ENCODE measurements at regions not wholly inside any gene's neighbourhood (a gene's known extent, or its start where the extent isn't known, plus 50 kb on each side); places are given as distances from the start of the nearest gene placed in this dataset.

GRCh38 chr1:114274621-114275317 lies 121.1 kb upstream of the SYT6 start:
- TF ChIP-seq, protein P1, sequence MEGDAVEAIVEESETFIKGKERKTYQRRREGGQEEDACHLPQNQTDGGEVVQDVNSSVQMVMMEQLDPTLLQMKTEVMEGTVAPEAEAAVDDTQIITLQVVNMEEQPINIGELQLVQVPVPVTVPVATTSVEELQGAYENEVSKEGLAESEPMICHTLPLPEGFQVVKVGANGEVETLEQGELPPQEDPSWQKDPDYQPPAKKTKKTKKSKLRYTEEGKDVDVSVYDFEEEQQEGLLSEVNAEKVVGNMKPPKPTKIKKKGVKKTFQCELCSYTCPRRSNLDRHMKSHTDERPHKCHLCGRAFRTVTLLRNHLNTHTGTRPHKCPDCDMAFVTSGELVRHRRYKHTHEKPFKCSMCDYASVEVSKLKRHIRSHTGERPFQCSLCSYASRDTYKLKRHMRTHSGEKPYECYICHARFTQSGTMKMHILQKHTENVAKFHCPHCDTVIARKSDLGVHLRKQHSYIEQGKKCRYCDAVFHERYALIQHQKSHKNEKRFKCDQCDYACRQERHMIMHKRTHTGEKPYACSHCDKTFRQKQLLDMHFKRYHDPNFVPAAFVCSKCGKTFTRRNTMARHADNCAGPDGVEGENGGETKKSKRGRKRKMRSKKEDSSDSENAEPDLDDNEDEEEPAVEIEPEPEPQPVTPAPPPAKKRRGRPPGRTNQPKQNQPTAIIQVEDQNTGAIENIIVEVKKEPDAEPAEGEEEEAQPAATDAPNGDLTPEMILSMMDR (IDR thresholded peaks at IDR 0.05; ENCODE audit: insufficient read depth, low read length, poor library complexity, severe bottlenecking) = no peak
- TF ChIP-seq EZH2phosphoT487 (conservative IDR thresholded peaks at IDR 0.05; ENCODE audit: low read length) = no peak

All from SU-DHL-6 (cell line).